Gastroesophageal sphincter (tissue), 3 donors: ENCODE measurements at regions not wholly inside any gene's neighbourhood (a gene's known extent, or its start where the extent isn't known, plus 50 kb on each side); places are given as distances from the start of the nearest gene placed in this dataset.

Source experiments
- CTCF ChIP-seq, 4 experiments: fragments of 200-600 bp in 2 of 4; fragments of 450-650 bp in 2 of 4; sonication (generic) in 1 of 4; IDR thresholded peaks; one replicate each; pipeline ENCODE4 v1.5.1; 2017 to 2019; ENCODE audit warnings: antibody characterized with exemption in 4 of 4, mild to moderate bottlenecking in 2 of 4, moderate library complexity in 2 of 4
- EP300 ChIP-seq: sonication (generic); formaldehyde crosslinking; IDR thresholded peaks from one replicate; pipeline ENCODE4 v1.6.1; 2017; ENCODE audit warnings: antibody characterized with exemption, mild to moderate bottlenecking
- POLR2A ChIP-seq, 2 donors: fragments of 450-650 bp; IDR thresholded peaks; one replicate each; pipeline ENCODE4 v1.6.1; 2017; ENCODE audit warnings: antibody characterized with exemption in 2 of 2, mild to moderate bottlenecking in 2 of 2, moderate library complexity in 1 of 2
- POLR2AphosphoS5 ChIP-seq: sonication (generic); formaldehyde crosslinking; IDR thresholded peaks from one replicate; pipeline ENCODE4 v1.6.1; 2017; ENCODE audit warnings: antibody characterized with exemption

DNA sequence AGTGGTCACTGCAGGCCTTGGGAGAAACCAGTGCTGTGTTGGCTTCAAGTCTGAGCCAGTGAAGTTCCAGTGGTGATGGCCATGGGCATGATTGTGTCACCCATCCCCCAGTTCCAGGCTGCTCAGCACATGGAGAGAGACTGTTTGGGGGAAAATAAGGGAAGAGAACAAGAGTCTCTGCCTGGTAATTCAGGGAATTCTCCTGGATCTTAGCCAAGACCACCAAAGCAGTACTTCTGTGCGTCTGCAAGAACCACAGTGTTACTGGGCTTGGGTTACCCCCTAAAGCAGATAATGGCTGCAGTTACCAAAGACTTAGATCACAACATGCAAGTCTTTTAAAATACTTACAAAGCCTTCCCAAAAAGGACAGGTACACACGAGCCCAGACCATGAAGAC is 225.0 kb upstream of the SEMA3C start:
- no peak for TF ChIP-seq POLR2A (IDR thresholded peaks at IDR 0.05)
- TF ChIP-seq CTCF (IDR thresholded peaks at IDR 0.05): no peak
- TF ChIP-seq POLR2AphosphoS5: no peak
- TF ChIP-seq EP300: no peak
